NOMO-1 treated with DMSO at 0.1 percent for 48 hours (cell line): ENCODE measurements at regions not wholly inside any gene's neighbourhood (a gene's known extent, or its start where the extent isn't known, plus 50 kb on each side); places are given as distances from the start of the nearest gene placed in this dataset.
A peak's percentile ranks its signal among the peaks of the same experiment; 100 is the strongest.
"Not testable (repeated sequence)": the region's sequence is repeated elsewhere in the genome, so short reads cannot be mapped to it uniquely, and the experiment has no call there.

Experiments
- DNase-seq: peaks from one replicate; lab custom pipeline; 2025; ENCODE audit not compliant: unreplicated experiment; lab: John Stamatoyannopoulos, UW

DNA sequence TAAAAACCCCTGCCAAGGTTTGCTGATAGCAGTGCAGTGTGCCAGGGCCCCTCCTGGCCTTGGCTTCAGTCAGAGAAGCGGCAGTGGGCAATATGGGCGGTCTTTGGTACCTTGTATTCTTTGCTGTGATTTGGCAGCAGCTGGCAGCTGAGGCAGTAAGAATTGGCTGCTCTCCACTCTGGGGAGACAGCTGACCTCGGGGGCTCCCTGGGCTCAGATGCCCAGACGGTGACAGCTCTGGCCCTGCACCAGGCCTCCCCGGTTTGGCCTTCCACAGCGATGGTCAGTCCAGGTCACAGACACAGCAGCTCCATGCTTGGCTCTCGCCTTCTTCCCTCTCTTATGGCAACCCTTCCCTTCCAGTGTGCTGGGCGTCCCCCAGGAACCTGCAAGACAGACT lies 330.9 kb downstream of the BCOR start:
- no peak for DNase-seq

DNA sequence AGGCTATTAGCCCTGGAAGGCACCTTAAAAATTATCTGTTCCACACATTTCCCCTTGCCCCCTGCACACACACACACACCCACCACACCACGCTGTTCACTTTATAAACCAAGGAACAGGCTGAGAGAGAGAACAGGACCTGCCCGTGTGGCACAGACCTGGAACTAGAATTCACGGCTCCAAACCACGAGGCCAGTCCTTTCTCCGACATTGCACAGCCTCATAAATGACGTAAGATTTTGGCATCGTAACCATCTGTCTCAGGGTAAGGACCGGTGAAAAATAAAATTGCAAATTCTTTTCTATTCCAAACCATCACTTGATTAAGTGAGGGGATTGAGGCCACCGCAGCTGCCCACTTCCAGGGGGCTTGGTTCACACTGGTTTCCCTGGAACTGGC lies 330.3 kb downstream of the BCOR start:
- no peak for DNase-seq

DNA sequence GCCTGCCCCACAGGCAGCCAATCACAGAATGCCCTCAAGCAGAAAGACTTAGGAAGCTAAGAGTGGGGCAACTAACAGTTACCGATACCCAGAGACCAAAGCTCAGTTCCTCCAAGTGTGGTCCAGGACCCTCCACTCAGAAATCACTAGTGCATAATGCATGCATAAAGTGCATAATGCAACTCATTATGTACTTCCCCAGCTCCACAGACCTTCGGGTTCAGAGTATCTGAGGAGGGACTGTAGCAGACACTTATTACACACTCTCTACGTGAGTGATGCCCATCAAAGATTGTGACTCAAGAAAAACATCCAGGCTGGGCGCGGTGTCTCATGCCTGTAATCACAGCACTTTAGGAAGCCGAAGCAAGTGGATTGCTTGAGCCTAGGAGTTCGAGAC lies 328.0 kb downstream of the BCOR start:
- no peak for DNase-seq

DNA sequence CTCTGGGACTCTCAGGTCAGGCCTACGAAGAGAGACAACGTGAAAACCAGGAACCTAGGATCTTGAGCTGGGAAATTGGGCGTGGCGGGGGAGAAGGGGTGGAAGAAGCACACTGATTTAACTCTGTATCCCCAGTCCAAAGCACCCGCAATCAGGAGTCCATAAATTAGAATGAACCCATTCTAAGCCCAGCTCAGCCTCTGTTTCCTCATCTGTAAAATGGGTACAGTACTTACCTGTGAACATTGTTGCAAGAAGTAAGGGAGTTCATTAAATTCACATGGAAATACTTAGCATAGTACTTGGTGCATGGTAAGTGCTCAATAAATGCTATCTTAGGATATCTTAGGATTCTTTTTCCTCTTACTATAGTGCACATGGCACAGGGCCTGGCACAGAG lies 326.7 kb downstream of the BCOR start:
- no peak for DNase-seq

DNA sequence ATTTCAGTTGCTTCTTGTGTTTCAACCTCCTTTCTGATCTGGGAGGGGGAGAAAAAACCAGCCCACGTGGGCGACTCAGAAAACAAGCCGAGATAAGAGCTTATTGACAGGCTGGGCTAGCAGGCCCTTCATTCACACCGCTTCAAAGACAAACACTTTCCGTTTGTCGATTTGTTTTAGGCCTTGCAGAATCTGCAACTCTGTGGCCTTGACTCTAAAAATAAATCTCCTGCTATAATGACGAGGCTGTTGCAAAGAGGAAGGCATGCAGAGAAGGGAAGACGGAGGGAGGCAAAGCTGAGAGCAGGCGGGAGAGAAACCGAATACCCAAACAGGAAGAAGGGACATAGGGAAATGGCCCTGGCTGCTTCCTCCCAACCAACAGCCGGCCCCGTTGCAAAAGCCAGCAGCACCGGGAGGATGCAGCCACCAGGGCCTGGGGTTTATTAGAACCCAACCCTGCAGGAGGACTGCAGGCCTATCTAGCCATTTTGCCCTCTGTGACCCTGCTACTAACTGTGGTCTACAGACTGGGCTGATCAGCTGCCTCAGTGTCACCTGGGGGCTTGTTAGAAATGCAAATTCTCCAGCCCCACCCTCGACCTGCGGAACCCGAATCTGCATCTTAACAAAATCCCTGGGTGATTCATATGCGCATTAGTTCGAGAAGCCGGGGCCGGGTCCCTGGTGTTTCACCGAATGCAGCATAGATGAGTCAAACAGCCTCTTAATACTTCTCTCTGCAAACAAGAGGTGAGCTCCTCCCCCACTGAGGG lies 325.5 kb downstream of the BCOR start:
- peak; percentile 84 for DNase-seq

DNA sequence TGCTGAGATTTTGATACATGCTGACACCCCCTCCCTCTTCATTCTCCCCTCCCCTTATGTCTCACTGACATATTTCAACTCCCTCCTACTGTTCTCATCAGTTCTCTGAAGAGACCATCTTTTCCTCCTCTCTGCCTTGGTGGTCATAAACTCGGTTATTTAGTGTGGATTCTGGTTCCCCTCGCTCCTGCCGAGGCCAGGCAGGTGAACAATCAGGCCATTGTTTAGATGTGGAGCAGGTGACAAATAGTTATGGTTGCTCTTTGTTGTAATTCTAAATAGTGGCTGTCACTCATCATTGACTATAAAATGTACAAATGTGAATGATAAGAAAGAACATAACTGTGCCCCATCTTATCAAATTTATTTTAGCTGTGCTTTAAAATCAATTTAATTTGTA lies 324.6 kb downstream of the BCOR start:
- no peak for DNase-seq

DNA sequence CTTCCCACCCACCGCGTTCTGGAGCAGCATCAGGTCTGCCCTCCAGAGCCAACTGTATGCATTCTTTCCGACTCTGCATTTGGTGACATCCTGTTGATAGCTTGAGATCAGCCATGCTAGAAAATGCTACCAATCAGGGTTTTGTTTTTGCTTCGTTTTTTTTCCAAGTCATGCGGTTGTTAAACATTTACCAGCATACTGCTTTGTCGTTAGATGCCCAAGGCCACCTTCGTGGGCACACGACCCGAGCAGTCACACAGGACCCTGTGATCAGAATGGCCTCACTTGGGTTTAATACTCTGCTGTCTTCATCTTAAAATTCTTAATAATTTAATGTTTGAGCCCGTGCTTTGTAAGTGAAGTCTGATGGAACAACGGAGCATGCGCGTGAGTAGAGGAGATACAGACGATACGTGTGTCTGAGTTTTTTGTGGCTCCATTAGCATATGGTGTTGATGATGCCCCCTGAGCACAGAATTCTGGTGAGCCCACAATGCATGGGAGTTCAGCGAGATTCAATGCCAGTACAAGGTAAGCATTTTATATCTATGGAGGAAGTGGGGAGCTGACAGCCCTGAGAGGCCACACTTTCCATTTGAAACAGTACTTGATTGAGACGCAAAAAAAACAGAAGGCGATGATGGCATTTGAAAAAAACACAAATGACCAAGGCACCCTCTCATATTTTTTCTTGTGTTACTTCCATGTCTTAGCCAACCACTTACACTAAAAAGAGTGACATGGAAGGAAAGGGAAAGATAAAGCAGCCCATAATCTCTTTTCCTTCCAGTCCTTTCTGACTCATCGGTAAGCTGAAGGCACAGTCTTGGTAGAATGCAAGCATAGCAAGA lies 323.6 kb downstream of the BCOR start:
- DNase-seq, result peak; percentile 32

DNA sequence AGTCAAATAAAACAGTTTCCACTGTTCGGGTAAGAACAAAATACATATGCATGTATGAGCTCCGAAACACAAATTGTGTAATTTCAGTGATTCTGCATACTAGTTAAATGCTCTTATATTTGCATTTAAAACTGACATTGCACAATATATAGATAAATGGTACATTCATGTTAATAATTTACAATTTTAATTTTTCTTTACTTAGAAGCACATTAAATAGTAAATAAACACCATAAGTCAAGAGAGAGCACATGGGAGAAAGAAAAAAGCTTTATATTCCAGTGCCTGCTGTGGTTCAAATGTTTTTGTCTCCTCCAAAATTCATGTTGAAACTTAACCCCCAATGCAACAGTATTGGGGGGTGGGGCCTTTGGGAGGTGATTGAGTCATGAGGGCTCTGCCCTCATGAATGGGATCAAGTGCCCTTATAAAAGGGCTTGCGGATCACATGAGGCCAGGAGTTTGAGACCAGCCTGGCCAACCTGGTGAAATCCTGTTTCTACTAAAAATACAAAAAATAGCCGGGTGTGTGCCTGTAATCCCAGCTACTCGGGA lies 322.9 kb downstream of the BCOR start:
- DNase-seq, result no peak

DNA sequence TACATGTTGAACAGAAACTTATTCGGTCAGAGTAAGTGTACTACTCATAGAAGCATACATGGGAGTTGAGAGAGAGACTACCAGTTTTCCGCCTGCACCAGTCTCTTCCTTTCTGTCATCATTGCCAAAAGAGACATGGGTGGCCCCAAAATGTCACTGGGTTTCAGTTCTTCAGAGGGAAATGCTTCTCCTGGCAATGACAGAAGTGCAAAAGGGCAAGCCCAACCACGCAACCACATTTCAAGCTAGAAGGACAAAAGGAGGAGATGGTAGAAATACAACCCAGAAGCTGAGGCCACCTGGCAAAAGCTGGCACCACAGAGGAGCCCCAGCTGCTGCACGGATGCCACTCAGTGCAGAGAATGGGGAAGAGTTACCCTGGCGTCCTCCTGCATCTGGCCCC lies 320.1 kb downstream of the BCOR start:
- peak; percentile 14 for DNase-seq

DNA sequence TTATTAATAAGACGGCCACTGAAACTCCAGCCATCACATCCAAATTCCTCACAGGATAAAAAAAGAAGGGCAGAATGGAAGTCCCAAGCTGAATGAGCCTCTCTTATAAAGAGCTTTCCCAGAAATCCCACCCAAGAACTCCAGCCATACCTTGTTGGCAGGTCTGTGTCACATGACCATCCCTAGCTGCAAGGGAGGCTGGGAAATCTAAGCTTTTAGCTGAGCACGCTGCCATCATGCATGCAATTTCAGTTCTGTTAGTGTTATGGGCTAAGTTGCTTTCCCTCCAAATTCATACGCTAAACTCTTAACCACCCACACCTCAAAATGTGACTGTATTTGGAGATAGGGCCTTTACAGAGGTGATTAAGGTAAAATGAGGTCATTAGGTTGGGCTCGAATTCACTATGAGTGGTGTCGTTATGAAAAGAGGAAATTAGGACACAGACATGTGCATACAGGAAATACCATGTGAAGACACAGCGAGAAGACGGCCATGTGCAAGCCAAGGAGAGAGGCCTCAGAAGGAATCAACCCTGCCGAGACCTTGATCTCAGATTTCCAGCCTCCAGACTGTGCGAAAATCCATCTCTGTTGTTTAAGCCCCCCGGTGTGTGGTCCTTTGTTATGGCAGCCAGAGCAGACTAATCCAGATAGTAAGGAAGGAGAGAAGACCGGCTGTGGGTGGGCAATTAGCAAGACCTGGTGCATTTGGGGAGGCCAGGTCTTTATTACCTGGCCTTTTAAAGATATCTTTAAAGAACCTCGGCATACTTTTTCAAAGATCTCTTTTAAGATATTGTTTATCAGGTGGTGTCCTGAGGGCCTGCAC lies 317.6 kb downstream of the BCOR start:
- peak; percentile 55 for DNase-seq

DNA sequence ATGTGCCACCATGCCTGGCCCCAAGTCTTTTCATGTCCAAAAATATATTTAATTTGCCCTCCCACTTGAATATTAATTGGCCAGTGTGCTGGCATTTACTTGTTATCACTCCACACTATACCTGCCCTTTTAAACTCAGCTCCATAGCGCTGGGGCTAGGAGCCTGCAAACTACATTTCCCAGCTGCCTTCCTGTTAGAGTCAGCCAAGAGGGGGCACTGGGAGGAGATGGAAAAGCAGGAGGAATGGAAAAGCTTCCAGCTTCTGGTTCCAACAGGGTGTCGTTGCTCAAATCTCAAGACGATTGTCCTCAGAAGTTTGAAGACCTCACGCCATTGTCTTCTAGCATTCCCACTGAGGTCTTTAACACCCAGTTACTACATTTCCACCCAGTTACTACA lies 315.5 kb downstream of the BCOR start:
- DNase-seq, result no peak

DNA sequence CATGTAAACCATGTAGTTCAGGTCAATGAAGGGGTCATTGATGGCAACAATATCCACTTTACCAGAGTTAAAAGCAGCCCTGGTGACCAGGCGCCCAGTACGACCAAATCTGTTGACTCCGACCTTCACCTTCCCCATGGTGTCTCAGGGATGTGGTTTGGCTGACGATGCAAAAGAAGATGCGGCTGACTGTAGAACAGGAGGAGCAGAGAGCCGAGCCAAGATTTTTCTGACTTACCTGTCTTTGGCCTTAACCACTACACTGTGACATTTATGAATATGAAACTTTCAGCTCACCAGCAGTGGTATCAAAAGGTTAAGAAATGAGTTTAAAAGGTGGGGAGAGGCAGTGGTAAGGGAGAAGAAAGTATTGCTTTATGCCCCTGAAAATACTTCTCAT lies 309.8 kb downstream of the BCOR start:
- no peak for DNase-seq

DNA sequence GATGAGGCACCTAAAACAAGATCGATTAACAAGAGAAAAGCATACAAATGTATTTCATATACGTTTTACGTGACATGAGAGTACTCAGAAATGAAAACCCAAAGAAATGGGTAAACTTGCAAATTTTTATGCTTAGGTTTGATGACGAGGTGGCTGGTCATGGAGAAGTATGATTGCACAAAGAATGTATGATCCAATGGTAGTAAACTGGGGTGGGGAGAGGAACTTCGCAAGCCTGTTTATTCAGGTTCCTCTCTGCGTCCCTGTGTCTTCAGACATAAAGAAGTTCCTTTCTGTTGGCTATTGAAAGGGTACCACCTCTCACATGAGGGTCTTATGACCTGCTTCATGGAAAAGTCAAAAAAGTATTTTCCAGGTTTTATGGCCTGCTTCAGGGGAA lies 309.2 kb downstream of the BCOR start:
- DNase-seq, result peak; percentile 10

DNA sequence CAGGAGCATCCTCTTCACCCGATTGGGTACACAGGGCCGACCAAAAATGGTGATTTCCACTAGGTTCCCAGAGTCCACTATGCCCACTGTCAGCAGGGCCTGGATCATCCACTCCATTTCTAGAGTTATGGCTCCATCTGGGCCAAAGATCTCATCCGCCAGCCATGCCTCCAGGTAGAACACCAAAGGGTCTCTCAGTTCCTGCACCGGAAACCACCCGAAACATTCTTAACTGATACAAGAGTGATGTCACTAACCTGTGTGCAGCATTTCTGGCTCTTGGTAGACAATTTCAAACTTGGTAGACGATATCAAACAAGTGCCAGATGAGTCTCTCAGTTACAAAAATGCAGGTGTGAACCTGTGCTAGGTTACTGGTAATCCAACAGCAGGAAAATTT lies 306.1 kb downstream of the BCOR start:
- no peak for DNase-seq

DNA sequence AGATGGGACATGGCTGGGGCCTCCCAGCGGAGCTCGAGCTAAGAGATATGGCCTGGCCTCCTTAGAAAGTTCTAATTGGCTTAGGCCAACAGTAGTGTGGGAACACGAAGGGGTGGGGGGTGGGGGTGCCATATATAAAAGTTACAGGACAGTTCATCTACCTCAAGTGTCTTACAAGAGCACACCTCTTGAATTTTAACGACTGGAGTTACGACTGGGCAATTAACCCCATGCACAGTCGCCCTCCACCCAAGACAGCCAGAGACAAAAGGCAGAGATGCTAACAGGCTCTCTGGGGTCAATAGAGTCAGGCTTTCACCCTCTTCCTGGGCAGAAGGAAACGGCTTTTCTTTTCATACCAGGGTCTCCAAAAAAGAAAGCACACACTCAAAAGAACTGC lies 302.2 kb downstream of the BCOR start:
- no peak for DNase-seq

DNA sequence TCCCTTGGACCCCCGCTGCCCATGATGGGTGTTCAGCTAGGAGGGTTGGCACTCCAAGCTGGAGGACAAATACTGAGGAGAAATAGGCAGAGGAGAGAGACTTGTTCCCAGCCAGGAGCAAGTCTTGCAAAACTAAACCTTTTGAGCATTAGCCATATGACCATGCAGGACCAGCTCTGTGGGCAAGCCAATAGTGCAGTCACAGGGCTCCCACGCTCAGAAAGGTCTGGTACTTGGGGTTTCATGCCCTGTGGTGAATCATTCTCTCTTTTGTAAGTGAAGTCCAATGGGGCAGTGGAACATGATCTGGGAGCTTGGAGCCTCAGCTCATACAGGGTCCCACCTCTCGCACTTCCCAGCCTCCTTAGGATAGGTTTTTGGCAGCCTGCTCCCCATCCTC lies 300.9 kb downstream of the BCOR start:
- DNase-seq, result no peak

DNA sequence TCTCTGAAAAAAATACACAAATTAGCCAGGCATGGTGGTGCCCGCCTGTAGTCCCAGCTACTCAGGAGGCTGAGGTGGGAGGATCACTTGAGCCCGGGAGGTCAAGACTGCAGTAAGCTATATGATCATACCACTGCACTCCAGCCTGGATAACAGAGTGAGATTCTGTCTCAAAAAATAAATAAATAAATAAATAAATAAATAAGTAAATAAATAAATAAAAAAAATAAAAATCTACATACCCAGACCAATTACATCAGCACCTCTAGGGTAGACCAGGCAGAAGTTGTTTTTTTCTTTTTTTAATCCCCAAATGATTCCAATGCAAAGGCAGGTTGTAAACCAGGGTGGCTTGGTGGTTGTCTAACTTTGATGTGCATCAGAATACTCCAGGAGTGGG lies 299.3 kb downstream of the BCOR start:
- DNase-seq, result not testable (repeated sequence)

DNA sequence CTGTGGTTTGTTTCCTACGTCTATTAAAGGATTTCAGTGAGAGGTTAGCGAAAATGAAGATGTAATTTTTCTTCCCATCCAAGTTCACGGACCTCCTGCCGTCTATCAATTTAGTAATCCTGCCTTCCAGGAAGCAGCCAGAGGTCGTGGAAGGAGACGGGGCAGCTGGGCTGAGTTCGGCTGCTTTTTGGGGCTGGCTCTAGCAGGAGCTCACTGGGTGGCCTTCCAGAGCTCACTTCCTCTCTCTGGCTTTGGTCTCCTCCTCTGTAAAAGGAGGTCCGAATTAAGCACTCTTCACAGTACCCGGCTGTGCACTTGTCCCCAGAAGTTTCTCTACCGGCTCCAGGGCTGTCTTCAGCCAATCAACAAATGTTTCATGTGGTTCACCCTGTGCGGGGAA lies 295.4 kb downstream of the BCOR start:
- DNase-seq, result peak; percentile 37

DNA sequence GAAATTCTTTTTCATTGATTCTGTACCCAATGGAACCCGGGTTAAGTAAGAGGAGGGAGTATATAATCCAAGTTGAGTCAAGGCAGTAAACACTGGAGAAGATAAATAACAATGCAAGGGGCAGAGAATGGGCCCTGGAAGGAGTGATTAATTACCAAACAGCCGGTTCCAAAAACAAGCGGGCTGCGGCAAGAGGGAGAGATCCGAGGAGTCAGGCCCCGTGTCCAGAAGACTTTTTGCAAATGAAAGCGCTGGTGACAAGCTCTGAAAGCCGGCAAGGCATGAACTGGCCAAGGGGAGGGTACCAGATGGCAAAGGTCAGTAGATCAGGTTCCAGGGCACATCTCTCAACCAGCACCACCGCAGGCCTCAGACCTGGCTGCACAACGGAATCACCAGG lies 294.9 kb downstream of the BCOR start:
- DNase-seq, result no peak

DNA sequence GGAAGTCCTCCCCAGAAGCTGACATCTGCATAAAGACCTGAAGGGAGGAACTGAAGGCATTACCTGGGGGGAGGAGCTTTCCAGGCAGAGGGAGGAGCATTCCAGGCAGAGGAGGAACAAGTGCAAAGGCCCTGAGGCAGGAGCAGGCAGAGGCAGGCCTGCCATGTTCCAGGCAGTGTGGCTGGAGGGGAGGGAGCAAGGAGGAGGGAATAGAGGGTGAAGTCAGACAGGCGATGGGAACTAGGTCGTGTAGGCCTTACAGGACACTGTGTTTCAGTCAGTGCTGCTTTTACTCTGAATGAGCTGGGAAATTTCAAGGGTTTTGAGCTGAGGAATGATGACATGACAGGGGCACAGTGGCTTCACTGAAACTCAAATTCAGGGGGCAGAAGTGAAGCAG lies 292.7 kb downstream of the BCOR start:
- no peak for DNase-seq

DNA sequence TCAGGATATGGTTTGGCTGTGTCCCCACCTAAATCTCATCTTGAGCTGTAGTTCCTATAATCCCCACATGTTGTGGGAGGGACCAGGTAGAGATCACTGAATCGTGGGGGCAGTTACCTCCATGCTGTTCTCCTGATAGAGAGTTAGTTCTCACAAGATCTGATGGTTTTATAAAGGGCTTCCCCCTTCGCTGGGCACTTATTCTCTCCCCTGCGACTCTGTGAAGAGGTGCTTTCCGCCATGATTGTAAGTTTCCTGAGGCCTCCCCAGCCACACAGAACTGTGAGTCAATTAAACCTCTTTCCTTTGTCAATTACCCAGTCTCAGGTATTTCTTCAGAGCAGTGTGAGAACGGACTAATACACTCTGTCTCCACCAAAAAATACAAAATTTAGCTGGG lies 291.9 kb downstream of the BCOR start:
- no peak for DNase-seq
